ENCODE measurements at regions not wholly inside any gene's neighbourhood (a gene's known extent, or its start where the extent isn't known, plus 50 kb on each side); places are given as distances from the start of the nearest gene placed in this dataset.
"Not testable (repeated sequence)": the region's sequence is repeated elsewhere in the genome, so short reads cannot be mapped to it uniquely, and the experiment has no call there.

- DNase-seq, result not testable (repeated sequence)
These were observed 75.1 kb upstream of the CIDEA start for GRCh38 chr18:12179029-12179428.

- DNase-seq, result not testable (repeated sequence)
These were observed 74.2 kb upstream of the CIDEA start for GRCh38 chr18:12179697-12180577.

- not testable (repeated sequence) for DNase-seq
These were observed 55.4 kb upstream of the CIDEA start for GRCh38 chr18:12198797-12199196.

- peak in 1 of 14 donors; percentile 0 for DNase-seq
These were observed 54.0 kb upstream of the CIDEA start for GRCh38 chr18:12200186-12200585.
